ENCODE measurements at regions not wholly inside any gene's neighbourhood (a gene's known extent, or its start where the extent isn't known, plus 50 kb on each side); places are given as distances from the start of the nearest gene placed in this dataset.

DNA sequence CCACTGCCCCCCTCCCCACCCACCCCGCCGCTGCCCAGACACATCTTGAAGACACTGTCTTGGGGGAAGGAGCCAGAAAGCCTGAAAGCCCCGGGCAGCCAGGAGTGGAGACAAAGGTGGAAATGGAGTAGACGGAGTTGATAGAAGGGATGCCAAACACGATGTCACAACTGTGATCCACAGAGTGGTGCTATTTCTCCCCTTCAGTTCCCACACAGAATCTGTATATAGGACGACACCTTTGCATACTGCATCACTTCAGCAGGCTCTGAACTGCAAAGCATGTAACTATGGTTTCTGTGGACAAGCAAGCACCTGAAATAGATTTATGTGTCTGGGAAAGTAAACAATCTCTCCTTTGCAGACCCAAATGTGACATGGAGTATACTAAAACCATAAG, 56.4 kb upstream of the F13A1 start:
- DNase-seq, result no peak

DNA sequence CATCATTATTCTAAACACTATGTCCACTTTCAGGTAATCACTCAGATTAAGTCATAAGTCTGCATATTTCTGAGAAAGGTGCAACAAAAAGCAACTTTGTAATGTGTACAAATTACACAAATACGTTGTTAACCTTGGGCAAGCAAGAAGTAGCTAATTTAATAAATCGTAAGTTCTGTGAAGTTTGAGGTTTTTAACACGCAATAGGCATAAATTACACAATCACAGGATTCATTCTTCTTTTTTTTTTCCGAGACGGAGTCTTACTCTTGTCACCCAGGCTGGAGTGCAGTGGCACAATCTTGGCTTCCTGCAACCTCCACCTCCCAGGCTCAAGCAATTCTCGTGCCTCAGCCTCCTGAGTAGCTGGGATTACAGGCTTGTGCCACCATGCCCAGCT, 57.2 kb upstream of the F13A1 start:
- DNase-seq, result no peak

DNA sequence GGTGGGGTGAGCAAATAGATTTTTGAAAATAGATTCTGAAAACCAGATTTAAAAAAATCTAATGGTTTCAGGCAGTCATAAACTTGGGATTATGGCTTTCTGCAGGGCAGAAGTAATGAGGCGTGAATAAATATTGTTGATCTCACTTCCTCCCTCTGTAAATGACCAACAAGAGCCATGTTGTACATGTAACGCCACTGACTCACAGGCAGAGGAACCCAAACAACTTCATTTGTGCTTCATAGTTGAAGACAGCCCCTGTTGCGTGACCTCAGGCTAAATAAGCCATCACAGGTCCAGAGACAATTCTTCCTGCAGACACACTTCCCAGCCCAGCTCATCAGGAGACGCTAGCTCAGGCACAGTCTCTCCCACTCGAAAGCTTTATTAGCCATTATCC, 59.1 kb upstream of the F13A1 start:
- no peak for DNase-seq

DNA sequence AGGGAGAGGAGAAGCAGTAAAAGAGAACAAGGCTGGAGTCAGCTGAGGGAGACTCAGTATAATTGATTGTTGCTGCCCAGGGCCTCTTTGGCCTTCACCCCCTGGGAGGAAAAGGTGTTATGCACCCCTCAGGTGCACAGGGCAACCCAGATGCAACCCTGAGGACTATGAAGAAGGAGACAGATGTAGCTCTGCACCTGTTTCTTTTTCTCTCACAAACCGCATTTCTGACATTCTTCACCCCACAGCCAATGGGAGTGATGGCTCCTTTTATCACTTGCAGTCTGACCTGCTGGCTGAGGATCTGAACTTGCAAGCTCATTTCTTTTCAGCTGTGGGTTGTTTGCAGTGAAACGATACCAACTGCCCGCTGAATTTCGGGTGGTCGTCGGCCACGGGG, 64.1 kb upstream of the F13A1 start:
- no peak for DNase-seq

DNA sequence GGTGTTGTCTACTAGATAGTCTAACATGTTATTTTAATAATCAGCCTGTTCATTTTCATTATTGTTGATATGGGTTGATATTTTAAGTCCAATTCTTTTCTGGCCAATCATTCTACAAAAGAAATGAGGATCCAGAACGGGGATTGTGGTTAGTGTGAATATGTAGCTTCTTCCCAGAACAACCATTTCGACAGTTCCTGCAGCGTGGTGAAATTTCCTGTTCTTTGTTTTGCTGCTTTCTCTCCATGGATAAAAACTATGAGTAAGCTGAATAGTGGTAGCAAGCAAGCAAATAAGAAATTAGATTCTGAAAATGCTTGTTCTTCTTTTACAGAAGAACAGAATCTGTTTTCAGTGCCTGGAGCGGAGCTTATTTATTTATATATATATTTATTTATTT, 65.5 kb upstream of the F13A1 start:
- no peak for DNase-seq

DNA sequence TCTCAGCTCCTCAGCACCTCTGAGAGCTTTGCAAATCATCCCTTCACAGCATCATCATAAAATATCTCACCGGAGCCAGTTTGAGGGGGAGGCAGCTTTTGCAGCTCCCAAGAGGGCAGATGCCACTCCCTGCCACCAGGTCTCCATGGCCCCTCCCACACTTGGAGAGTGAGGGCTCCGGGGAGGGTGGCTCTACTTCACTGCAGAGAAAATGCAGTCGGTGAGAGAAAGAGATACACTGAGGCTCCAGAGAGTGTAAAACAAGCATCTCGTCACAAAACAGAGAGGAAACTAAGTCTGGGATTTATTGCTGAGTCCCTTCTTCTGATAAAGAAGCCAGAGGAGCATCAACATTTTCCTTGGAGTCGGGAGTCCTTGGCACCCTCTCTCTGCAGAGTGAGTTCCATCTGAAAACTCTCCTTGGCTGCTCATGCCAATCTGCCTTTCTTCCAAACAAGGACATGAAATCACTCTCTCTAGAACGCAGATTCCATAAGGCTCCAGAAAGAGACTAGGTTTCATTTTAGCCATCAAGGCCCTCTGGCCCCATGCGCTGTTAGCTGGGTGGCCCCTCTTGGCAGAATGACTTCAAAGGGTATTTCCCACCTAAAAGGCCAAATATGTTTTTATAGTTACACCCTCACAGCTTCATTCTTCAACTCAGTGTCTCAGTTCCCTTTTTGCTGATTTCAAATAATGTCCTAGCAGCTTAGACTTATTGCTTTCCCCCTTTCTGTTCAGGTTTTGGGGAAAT, 70.6 kb upstream of the F13A1 start:
- DNase-seq, result no peak

DNA sequence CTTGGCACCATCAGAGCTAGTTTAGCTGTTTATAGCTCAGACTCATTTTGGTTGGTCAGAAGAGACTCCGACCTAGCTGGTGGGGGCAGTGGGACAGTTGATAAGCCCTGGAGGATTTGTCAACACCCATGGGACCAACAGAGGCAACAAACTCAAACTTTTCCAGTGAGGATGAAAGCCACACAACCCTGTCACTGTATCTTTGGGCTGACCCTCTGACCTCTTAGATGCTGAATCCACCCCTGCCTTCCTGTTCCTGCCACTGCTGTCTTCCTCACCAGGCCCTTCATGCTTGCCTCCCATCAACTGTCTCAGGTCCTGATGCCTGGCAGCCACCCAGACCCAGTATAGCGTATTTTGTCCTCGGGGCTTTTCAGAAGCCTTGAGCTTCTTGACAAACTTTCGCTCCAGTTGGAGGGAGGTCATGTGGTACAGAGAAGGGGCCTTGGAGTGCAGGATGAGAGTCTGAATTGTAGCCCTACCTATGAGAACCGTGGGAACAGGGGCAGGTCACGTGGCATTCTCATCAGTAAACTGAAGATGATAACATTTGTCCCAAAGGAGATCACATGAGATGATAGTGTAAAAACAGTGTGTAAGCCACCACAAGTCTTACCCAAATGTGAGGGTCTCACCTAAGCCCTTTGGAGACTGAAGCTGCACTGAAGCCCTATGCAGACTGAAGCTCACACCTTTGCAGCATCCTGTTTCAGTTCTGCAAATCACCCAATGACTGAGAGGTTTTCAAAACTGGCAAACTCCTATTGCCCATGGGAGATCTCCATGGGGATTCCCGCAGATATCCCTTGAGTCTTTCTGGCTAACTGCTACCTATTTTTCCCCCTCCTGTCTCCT, 72.0 kb upstream of the F13A1 start:
- no peak for DNase-seq

DNA sequence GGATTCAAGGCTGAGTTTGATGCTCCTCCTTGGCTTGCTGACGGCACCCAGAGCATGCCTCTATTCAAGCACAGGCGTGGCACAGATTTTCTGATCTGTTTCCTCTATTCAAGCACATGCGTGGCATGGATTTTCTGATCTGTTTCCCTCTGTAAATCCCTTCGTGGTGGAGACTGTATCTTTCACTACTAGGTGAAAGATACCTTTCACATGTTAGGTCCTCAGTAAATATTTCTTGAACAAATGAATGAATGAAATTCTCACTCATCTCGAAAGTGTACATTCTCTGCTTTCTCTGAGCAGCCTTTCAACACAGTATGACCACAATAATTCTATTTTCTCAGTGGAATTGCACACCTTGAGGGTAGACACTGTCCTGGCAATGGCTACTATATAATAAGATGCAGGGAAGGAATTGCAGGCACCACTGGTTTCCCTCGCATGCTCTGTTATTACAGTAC, 72.6 kb upstream of the F13A1 start:
- DNase-seq, result no peak

DNA sequence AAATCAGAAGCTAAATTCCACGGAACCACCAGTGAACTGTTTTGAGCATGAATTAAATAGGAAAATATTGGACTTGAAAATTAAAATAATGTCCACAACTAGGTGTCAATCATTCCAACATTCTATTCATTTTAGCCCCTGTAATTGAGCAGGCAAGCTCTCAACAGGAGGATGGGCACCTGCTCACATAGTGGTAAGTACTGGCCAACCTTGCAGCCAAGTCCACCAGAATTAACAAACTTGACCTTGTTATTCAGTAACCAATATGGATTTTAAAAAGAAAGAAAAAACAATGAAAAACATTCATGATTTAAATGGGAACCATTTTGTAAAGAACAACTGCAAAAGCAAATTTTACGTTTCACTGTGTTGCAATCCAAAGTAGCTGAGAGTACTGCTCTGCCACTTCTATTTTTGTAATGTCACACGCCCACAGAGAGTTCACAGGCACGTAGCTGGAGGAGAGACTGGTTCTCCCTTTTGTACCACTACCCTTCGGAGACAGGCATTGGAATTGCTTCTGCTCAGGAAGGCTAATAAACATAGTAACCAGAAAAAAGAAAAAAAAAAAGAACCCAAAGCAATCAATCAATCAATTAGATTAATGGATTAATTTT, 75.2 kb upstream of the F13A1 start:
- DNase-seq, result no peak

DNA sequence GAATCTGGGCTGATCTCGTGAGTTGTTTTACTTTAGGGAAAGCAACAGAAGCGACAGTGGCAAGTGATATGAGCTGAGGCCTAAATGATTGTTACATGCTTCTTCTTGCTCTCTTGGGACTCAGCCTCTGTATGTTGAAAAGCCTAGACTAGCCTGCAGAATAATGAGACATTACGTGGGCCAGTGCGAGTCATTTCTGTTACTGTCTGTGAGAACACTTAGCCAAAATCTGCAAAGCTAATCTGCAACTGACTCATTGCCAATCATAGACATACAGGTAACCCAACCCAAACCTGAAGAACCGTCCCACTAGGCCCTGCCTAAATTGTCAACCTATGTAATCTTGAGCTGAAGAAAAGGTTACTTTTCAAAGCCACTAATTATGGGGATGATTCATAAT, 77.4 kb upstream of the F13A1 start:
- DNase-seq, result no peak

DNA sequence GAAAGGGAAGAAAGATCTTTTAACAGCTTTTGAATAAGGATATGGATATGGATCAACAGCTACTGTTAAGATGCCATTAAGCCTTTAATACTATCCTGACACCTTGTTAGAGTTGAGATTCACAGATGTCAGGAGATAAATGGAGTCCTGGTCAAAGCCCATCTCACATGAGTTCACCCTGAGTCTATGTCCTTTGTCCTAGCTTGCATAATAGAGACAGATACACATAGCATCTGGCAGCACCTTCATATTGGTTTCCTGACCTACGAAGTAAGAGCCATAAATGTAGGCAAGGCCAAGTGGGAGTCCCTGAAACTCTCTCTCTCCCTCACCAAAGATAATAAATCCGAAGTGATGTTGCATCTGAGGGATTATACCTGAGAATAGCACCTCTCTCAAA, 79.1 kb upstream of the F13A1 start:
- DNase-seq, result no peak

DNA sequence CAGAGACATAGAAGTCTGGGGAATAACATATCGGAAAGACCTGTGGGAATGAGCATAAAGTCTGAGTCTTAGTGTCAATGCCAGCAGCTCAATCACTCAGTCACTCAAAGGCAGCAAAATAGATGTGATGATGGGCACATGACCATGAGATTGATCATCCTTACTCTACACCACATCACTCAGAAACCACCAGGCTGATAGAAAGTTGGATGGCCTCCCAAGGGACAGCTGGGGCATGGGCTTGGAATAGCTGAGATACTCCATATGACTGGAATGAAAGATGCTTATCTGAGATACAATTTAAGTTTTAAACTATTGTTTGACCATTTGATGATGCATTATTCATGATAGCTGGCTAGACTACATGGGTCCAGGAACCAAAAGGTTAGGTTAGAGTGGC, 80.9 kb upstream of the F13A1 start:
- no peak for DNase-seq

DNA sequence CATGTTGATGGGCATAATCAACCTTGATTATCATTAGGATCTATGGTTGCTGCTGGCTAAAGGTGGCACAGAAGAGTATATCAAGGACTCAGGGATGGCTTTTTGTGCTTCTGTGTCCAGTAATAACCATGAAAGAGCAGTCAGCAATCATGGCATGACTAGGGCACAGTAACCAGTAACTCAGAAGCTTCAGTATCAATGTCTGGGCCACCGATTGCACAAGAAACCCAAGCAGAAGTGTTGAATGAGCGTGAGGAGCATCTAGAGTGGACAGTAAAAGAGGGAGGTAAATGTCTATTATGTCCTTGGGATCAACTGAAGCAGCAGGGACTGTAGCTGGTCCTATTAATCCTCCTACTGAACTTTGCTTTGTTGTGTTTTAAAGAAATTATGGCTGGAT, 81.5 kb upstream of the F13A1 start:
- no peak for DNase-seq

DNA sequence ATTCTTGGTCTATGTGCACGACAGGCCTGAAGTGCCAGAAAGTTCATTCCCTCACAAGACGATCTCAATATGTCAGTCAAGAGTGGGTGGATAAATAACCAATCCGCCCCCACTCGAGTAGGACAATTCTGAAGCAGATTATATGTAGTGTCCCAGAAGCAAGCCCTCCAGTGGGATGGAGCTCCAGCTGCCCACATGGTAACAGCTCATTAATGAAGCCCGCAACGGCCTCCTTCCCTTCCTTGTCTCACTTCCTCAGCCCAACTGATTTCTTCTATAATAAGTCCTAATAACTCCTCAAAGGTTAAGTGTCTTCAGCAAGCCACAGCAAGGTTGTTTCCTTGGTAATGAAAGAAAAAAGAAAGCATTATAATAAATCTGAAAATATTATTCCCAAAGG, 82.1 kb upstream of the F13A1 start:
- no peak for DNase-seq

DNA sequence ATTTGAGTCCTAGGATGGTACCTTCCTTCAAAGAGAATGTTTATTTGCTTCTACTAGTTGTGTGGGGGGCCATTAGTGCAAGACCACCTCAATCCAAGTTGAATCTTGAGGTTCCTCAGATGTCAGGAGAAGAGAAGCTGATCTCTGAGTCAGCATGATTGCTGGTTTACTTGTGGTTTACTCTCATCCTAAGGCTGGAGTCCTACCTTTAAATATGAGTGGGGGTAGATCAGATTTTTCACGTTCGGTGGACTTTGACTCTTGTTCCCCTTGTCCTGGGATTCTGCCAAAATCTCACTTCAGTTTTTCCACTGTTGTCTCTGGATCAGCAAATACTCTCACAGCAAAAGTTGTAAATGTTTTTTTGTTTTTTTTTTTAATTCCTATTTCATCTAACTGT, 84.6 kb upstream of the F13A1 start:
- no peak for DNase-seq

DNA sequence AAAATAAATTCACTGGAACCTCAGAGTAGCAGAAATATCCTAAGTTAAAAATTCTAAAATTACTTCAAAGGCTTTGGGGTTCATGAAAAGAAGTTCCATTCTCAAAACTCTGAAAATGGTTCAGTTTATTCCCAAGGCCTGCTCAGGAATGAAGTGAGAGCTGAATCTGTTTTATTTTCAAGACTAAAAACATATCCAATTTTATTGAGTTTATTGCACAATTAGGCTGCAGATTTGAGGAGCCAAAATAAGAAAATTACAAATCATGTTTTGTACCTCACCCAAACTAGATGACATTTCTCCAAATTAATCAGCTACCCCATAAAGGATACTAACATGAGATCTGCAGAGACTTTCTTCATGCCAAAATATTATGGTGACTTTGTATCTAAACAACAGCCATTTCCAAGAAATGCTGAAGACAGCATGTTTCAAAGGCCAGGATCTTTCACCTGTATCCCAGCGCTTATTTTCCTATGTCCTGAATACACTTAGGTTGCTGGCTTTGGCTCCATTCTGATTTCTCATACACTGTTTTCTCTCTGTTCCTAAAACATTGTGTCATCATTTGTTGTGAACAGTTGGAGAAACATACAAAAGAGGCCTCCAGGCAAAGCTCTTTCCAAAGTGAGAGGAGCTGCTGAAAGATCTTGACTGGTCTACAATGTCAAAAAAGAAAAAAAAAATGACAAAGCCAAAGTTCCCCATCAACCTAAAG, 85.7 kb upstream of the F13A1 start:
- no peak for DNase-seq

DNA sequence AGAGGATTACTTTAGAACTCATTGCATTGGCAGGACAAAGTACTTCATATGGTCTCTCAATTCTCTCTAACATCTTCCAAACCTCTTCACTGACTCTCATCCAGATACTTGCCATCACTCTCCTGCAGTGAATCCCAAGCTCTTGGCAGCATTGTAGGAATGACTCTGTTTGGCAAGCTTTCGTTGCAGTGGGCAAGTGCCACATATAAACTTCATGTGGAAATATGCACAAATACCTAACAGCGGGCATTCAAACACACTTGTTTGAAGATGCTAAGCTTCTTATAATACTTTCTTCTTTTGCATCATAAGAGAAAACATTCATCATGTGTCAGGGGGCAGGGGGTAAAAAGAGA, 86.2 kb upstream of the F13A1 start:
- DNase-seq, result no peak

DNA sequence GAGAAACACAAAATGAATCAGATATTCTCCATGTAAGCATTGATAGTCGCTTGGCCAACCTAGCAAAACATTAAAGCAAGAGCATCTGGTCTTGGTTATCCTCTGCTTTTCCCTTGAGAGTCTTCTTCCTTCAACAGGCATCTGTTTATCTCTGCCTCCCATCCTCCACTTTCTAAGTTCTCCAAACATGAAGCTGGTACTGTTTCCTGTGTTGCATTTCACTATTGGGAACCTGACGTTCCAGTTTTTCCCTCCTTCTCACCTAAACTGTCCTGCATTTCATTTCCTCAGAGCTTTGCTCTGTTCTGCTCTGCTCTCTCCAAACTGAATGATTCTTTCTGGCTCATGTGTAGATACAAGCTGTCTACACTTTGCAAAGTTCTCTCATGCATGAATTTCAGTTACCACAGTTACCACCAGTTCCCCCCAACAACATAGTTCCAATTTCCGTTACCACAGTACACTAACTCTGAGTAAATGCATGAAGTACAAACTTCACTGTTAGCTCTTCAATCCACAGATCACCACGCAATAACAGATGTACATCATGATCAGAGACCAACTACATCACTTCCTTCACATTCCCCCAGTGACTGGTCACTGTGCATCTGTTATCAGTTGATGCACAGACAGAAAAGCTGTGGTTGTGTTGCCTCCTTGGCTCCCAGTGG, 86.7 kb upstream of the F13A1 start:
- no peak for DNase-seq

DNA sequence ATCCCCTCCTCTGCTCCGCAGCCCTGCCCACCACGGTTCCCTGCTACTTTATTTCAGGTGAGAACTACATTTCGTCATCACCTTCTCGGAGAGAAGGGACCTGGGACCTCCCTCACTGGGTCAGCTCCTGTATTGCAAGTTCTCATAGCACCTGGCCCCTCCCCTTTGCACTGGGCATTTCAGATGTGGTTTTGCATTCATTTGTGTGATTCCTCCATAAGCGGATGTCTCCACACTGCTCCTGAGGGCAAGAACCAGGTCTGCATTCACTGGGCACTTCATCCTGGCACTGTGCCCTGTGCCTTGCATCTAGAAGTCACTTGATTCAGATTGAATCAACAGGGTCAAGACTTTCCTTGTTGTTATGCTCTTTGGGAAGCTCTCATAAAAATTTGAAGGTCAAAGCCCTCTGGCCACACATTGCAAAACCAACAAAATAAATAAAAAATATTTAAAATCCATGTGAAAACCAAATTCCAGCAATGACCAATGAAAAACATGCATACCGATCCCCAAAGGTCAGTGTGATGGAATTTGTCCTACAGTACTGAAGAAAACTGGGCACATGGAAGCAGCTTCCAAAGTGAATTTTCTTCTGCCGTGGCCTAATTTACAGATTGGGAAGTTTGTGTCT, 89.1 kb upstream of the F13A1 start:
- no peak for DNase-seq

DNA sequence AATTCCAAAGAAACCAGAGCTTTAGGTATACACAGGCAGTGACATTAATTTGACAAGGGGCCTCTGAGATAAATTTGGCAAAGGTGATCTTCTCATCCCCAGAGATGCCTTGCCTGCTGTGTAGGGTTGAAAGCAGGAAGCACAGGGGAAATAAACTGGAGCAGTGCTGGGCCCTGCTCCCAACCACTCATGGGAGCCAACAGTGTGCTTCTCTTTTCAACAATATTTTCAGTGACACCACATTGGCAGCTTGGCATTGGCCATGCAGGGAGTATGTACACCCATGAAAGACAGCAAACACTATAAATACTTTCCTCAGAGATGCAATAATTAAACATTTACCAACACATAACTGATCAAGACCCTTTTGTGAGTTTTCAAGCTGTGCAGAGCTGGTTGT, 90.7 kb upstream of the F13A1 start:
- DNase-seq, result no peak

DNA sequence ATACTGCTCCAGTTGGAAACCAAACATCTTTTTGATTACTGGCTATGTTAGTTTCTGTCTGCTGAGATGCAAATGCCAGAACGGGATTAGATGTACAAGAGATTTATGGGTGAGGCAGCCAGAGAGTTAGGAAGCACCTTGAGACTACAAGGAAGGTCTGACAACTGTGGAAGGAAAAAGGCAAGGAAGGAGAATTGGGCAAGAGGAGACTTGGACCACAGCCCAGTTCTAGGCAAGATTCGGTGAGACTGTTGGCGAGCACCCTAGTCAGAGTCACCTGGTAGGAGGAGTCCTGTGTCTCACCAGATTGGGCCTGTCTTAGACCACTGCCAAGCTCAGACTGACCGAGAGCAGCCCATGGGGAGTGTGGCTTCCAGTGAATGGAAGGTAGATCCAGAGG, 91.8 kb upstream of the F13A1 start:
- DNase-seq, result no peak

DNA sequence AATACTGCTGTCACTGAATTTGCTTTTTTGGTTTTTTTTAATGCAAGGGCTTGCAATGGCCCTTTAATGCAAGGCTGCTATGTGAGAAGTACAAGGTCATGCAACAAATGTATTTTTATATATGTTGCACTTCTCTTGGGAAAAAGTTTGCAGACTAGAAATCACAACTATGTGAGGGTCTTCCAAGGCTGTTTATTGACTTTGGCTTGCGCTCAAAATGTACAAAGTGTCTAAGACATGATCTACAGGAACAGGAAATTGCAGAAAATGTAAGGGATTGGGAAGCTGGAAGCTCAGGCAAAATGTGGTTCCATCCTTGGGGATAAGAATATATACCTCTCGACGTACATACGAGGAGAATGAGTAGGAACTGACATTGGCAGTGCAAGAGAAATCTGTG, 92.2 kb upstream of the F13A1 start:
- DNase-seq, result no peak

All from SHP77 treated with DMSO at 0.1 percent for 48 hours (cell line).